ENCODE measurements at regions not wholly inside any gene's neighbourhood (a gene's known extent, or its start where the extent isn't known, plus 50 kb on each side); places are given as distances from the start of the nearest gene placed in this dataset.

- H3K4me1 ChIP-seq (ENCODE audit: insufficient read depth, low read length, poor library complexity, severe bottlenecking) = no peaks in the 10 kb centered on the region
- H3K9me3 ChIP-seq (ENCODE audit: low read depth, low read length, poor library complexity, severe bottlenecking) = no peaks in the 10 kb centered on the region
- intact Hi-C loops (cut with micrococcal nuclease; ENCODE audit: unreplicated experiment) = no loop called here
- ChIA-PET CTCF (no interaction called here), POLR2A (ENCODE audit: low non-redundant PET) (no interaction called here)
- TF ChIP-seq CTCF (conservative IDR thresholded peaks at IDR 0.05; ENCODE audit: low read depth, low read length) (no peak), EZH2 (IDR thresholded peaks at IDR 0.05; ENCODE audit: borderline replicate concordance, low read depth, low read length, poor library complexity, severe bottlenecking) (no peak)
- H3K36me3 ChIP-seq (ENCODE audit: insufficient read depth, low read length, poor library complexity, severe bottlenecking) = no peaks in the 10 kb centered on the region
- H3K27ac ChIP-seq (ENCODE audit: low read depth, low read length, poor library complexity, severe bottlenecking) = no peak overlapping the region
- DNase-seq (ENCODE audit: low spot score) = no peak
- no TSS peak for BruUV-seq (replicated peaks)
- H3K4me3 ChIP-seq (ENCODE audit: low read depth, low read length, poor library complexity, severe bottlenecking) = no peak overlapping the region
- H3K27me3 ChIP-seq (replicated peaks; ENCODE audit: insufficient read depth, low read depth, low read length, poor library complexity) = peaks cover 24% of the 10 kb centered on the region
These were observed 116.0 kb upstream of the NEO1 start for GRCh38 chr15:72936237-72936636.

GRCh38 chr15:72935521-72935920, 116.7 kb upstream of the NEO1 start:
- POLR2A ChIA-PET (ENCODE audit: low non-redundant PET) = no interaction called here
- no TSS peak for BruUV-seq (replicated peaks)
- Histone ChIP-seq H3K27me3 (replicated peaks; ENCODE audit: insufficient read depth, low read depth, low read length, poor library complexity) (peaks cover 30% of the 10 kb centered on the region), H3K27ac (ENCODE audit: low read depth, low read length, poor library complexity, severe bottlenecking) (no peak overlapping the region), H3K4me3 (ENCODE audit: low read depth, low read length, poor library complexity, severe bottlenecking) (no peak overlapping the region), H3K9me3 (ENCODE audit: low read depth, low read length, poor library complexity, severe bottlenecking) (no peaks in the 10 kb centered on the region), H3K36me3 (ENCODE audit: insufficient read depth, low read length, poor library complexity, severe bottlenecking) (no peaks in the 10 kb centered on the region), H3K4me1 (ENCODE audit: insufficient read depth, low read length, poor library complexity, severe bottlenecking) (no peaks in the 10 kb centered on the region)
- TF ChIP-seq EZH2 (IDR thresholded peaks at IDR 0.05; ENCODE audit: borderline replicate concordance, low read depth, low read length, poor library complexity, severe bottlenecking) (no peak), CTCF (conservative IDR thresholded peaks at IDR 0.05; ENCODE audit: low read depth, low read length) (no peak)
- CTCF ChIA-PET = no interaction called here
- intact Hi-C loops (cut with micrococcal nuclease; ENCODE audit: unreplicated experiment) = no loop called here
- no peak for DNase-seq (ENCODE audit: low spot score)

- TF ChIP-seq EZH2 (IDR thresholded peaks at IDR 0.05; ENCODE audit: borderline replicate concordance, low read depth, low read length, poor library complexity, severe bottlenecking) = no peak
- TF ChIP-seq CTCF (conservative IDR thresholded peaks at IDR 0.05; ENCODE audit: low read depth, low read length) = no peak
- CTCF ChIA-PET = no interaction called here
- no TSS peak for BruUV-seq (replicated peaks)
- no peaks in the 10 kb centered on the region for H3K36me3 ChIP-seq (ENCODE audit: insufficient read depth, low read length, poor library complexity, severe bottlenecking)
- no peak overlapping the region for H3K27ac ChIP-seq (ENCODE audit: low read depth, low read length, poor library complexity, severe bottlenecking)
- DNase-seq (ENCODE audit: low spot score) = no peak
- intact Hi-C loops (cut with micrococcal nuclease; ENCODE audit: unreplicated experiment) = no loop called here
- H3K4me1 ChIP-seq (ENCODE audit: insufficient read depth, low read length, poor library complexity, severe bottlenecking) = no peaks in the 10 kb centered on the region
- no peaks in the 10 kb centered on the region for H3K9me3 ChIP-seq (ENCODE audit: low read depth, low read length, poor library complexity, severe bottlenecking)
- POLR2A ChIA-PET (ENCODE audit: low non-redundant PET) = no interaction called here
- peaks cover 36% of the 10 kb centered on the region for H3K27me3 ChIP-seq (replicated peaks; ENCODE audit: insufficient read depth, low read depth, low read length, poor library complexity)
- no peak overlapping the region for H3K4me3 ChIP-seq (ENCODE audit: low read depth, low read length, poor library complexity, severe bottlenecking)
These were observed 117.3 kb upstream of the NEO1 start for GRCh38 chr15:72934921-72935320.
